H9 (cell line): ENCODE measurements at regions not wholly inside any gene's neighbourhood (a gene's known extent, or its start where the extent isn't known, plus 50 kb on each side); places are given as distances from the start of the nearest gene placed in this dataset.

Experiments
- DNase-seq: peaks from one replicate; pipeline ENCODE4 v3.0.0-alpha.2; 2017
- H2AFZ ChIP-seq: one replicate; pipeline ENCODE4 v1.6.1; 2013; ENCODE audit warnings: mild to moderate bottlenecking, low read length, control low read depth, moderate library complexity
- H2AK5ac ChIP-seq: 2 replicates; pipeline ENCODE4 v1.6.1; 2013; ENCODE audit warnings: low read length, control low read depth, mixed read lengths; ENCODE audit not compliant: insufficient read length
- H2BK120ac ChIP-seq: one replicate; pipeline ENCODE4 v1.6.1; 2013; ENCODE audit warnings: low read depth, mild to moderate bottlenecking, low read length, control low read depth, inconsistent platforms; ENCODE audit not compliant: poor library complexity, severe bottlenecking
- H2BK12ac ChIP-seq: 2 replicates; pipeline ENCODE4 v1.6.1; 2013; ENCODE audit warnings: low read length, control low read depth, mixed read lengths, low read depth; ENCODE audit not compliant: insufficient read length
- H2BK15ac ChIP-seq: 2 replicates; pipeline ENCODE4 v1.6.1; 2013; ENCODE audit warnings: low read depth, low read length, control low read depth
- H2BK20ac ChIP-seq: one replicate; pipeline ENCODE4 v1.6.1; 2013; ENCODE audit warnings: low read depth, mild to moderate bottlenecking, low read length, control low read depth, inconsistent platforms; ENCODE audit not compliant: poor library complexity, severe bottlenecking
- H2BK5ac ChIP-seq: 2 replicates; pipeline ENCODE4 v1.6.1; 2013; ENCODE audit warnings: low read length, control low read depth, mixed read lengths; ENCODE audit not compliant: insufficient read length
- H3K14ac ChIP-seq: 2 replicates; pipeline ENCODE4 v1.6.1; 2013; ENCODE audit warnings: low read length, control low read depth; ENCODE audit not compliant: insufficient read depth
- H3K18ac ChIP-seq: 2 replicates; pipeline ENCODE4 v1.6.1; 2013; ENCODE audit warnings: low read depth, mild to moderate bottlenecking, mixed read lengths, low read length, control low read depth; ENCODE audit not compliant: insufficient read length
- H3K23ac ChIP-seq: 2 replicates; pipeline ENCODE4 v1.6.1; 2013; ENCODE audit warnings: low read length, control low read depth, mixed read lengths, low read depth; ENCODE audit not compliant: insufficient read length
- H3K23me2 ChIP-seq: 2 replicates; pipeline ENCODE4 v1.6.1; 2013; ENCODE audit warnings: low read depth, mild to moderate bottlenecking, mixed read lengths, low read length, control low read depth; ENCODE audit not compliant: insufficient read length, poor library complexity, severe bottlenecking
- H3K27ac ChIP-seq: 2 replicates; pipeline ENCODE4 v1.5.1; 2013; ENCODE audit warnings: low read length, control low read depth, mixed read lengths, low read depth; ENCODE audit not compliant: insufficient read length
- H3K27me3 ChIP-seq: 2 replicates; pipeline ENCODE4 v1.6.1; 2013; ENCODE audit warnings: low read length, control low read depth, inconsistent platforms; ENCODE audit not compliant: insufficient read depth
- H3K4ac ChIP-seq: 2 replicates; pipeline ENCODE4 v1.6.1; 2013; ENCODE audit warnings: low read depth, mild to moderate bottlenecking, control low read depth, inconsistent platforms, low read length, moderate library complexity
- H3K4me1 ChIP-seq: 2 replicates; pipeline ENCODE4 v1.6.1; 2013; ENCODE audit warnings: low read length, control low read depth, inconsistent platforms; ENCODE audit not compliant: insufficient read depth
- H3K4me2 ChIP-seq: 2 replicates; pipeline ENCODE4 v1.6.1; 2013; ENCODE audit warnings: low read length, control low read depth, mixed read lengths; ENCODE audit not compliant: insufficient read length, insufficient read depth
- H3K56ac ChIP-seq: 2 replicates; pipeline ENCODE4 v1.6.1; 2013; ENCODE audit warnings: low read depth, mild to moderate bottlenecking, mixed read lengths, low read length, control low read depth; ENCODE audit not compliant: insufficient read length
- H3K79me1 ChIP-seq: 2 replicates; pipeline ENCODE4 v1.6.1; 2013; ENCODE audit warnings: low read depth, mild to moderate bottlenecking, moderate library complexity, low read length, control low read depth, inconsistent platforms; ENCODE audit not compliant: insufficient read depth, poor library complexity, severe bottlenecking
- H3K79me2 ChIP-seq: 2 replicates; pipeline ENCODE4 v1.6.1; 2013; ENCODE audit warnings: low read length, control low read depth, inconsistent platforms; ENCODE audit not compliant: insufficient read depth
- H3K9ac ChIP-seq: 2 replicates; pipeline ENCODE4 v1.6.1; 2013; ENCODE audit warnings: low read length, control low read depth, mixed read lengths; ENCODE audit not compliant: insufficient read length; ENCODE audit errors: extremely low read depth
- H3K9me3 ChIP-seq: one replicate; pipeline ENCODE4 v1.6.1; 2013; ENCODE audit warnings: low read depth, low read length, inconsistent platforms; ENCODE audit not compliant: control insufficient read depth
- H3T11ph ChIP-seq: one replicate; pipeline ENCODE4 v1.6.1; 2013; ENCODE audit warnings: mild to moderate bottlenecking, low read length, control low read depth, inconsistent platforms
- H4K20me1 ChIP-seq: one replicate; pipeline ENCODE4 v1.6.1; 2013; ENCODE audit not compliant: control insufficient read depth, insufficient read length, insufficient read depth
- H4K5ac ChIP-seq: 2 replicates; pipeline ENCODE4 v1.6.1; 2013; ENCODE audit warnings: low read depth, mild to moderate bottlenecking, mixed read lengths, low read length, control low read depth; ENCODE audit not compliant: insufficient read length
- H4K8ac ChIP-seq: replicated peaks from 2 replicates; pipeline ENCODE4 v1.6.1; 2013; ENCODE audit warnings: low read length, control low read depth, mixed read lengths, low read depth; ENCODE audit not compliant: insufficient read length
- H4K91ac ChIP-seq: 2 replicates; pipeline ENCODE4 v1.6.1; 2013; ENCODE audit warnings: low read depth, mild to moderate bottlenecking, moderate library complexity, mixed read lengths, low read length, control low read depth; ENCODE audit not compliant: insufficient read length
- H3K27ac Mint-ChIP-seq, 3 experiments: 2 replicates in 2 of 3; 3 replicates in 1 of 3; pipeline ENCODE4 v1.8.0; 2020 to 2021; ENCODE audit warnings: mixed read lengths in 3 of 3, mild to moderate bottlenecking in 1 of 3, moderate library complexity in 1 of 3
- H3K27me3 Mint-ChIP-seq: 2 replicates; pipeline ENCODE4 v1.8.0; 2021; ENCODE audit warnings: low read depth, mild to moderate bottlenecking, moderate library complexity, mixed read lengths
- H3K36me3 Mint-ChIP-seq, 3 experiments: 2 replicates in 2 of 3; 3 replicates in 1 of 3; pipeline ENCODE4 v1.8.0; 2020 to 2021; ENCODE audit warnings: low read depth in 3 of 3, mixed read lengths in 3 of 3; ENCODE audit not compliant: insufficient read depth in 1 of 3
- H3K4me1 Mint-ChIP-seq, 2 experiments: 2 replicates each; pipeline ENCODE4 v1.8.0; 2020; ENCODE audit warnings: mixed read lengths in 2 of 2
- H3K4me3 Mint-ChIP-seq, 2 experiments: 2 replicates in 1 of 2; 3 replicates in 1 of 2; pipeline ENCODE4 v1.8.0; 2020 to 2021; ENCODE audit warnings: mild to moderate bottlenecking in 2 of 2, mixed read lengths in 2 of 2, moderate library complexity in 1 of 2
- H3K9me3 Mint-ChIP-seq, 2 experiments: 2 replicates in 1 of 2; 3 replicates in 1 of 2; pipeline ENCODE4 v1.8.0; 2020; ENCODE audit warnings: mild to moderate bottlenecking in 2 of 2, mixed read lengths in 2 of 2, moderate library complexity in 1 of 2
- CTCF ChIP-seq: fragments of 200-600 bp; sonication (generic); conservative IDR thresholded peaks from 3 replicates; pipeline ENCODE4 v1.8.0; 2021; ENCODE audit warnings: antibody characterized with exemption, mild to moderate bottlenecking
- WGBS: extraction: QIAGEN DNeasy Blood & Tissue Kit; methylation state at CpG from one replicate; pipeline ENCODE4 v1.1.7; 2013; ENCODE audit warnings: missing lambda C conversion rate, low lambda C conversion rate, mixed read lengths; ENCODE audit not compliant: insufficient read length; ENCODE audit errors: extremely low coverage; 5-methylcytosine and 5-hydroxymethylcytosine counted together

GRCh38 chr12:61687407-61687806 is 572.8 kb upstream of the USP15 start:
- no peak overlapping the region for H3K27ac Mint-ChIP-seq
- H3K23ac ChIP-seq, result no peak overlapping the region
- no peak overlapping the region for H3K4me3 Mint-ChIP-seq
- H3K79me2 ChIP-seq, result no peaks in the 10 kb centered on the region
- H2BK12ac ChIP-seq, result no peak overlapping the region
- TF ChIP-seq CTCF, result no peak
- no peaks in the 10 kb centered on the region for H3K23me2 ChIP-seq
- no peak overlapping the region for H3T11ph ChIP-seq
- no peaks in the 10 kb centered on the region for H3K4me1 Mint-ChIP-seq
- no peak overlapping the region for H4K91ac ChIP-seq
- no peak overlapping the region for H3K4me2 ChIP-seq
- peaks cover 3 to 5% of the 10 kb centered on the region in 2 experiments; a peak in 4 of 5 replicates for H3K9me3 Mint-ChIP-seq
- WGBS, result no CpG with 5 or more reads among the region's 5 CpGs
- H2BK5ac ChIP-seq, result no peak overlapping the region
- H4K5ac ChIP-seq, result no peak overlapping the region
- no peaks in the 10 kb centered on the region for H3K9me3 ChIP-seq
- no peaks in the 10 kb centered on the region for H3K27me3 Mint-ChIP-seq
- H3K79me1 ChIP-seq, result no peaks in the 10 kb centered on the region
- no peaks in the 10 kb centered on the region for H3K27me3 ChIP-seq
- no peak overlapping the region for H2BK15ac ChIP-seq
- H3K56ac ChIP-seq, result no peak overlapping the region
- H2AK5ac ChIP-seq, result no peak overlapping the region
- H2BK20ac ChIP-seq, result no peak overlapping the region
- no peak for DNase-seq
- H2AFZ ChIP-seq, result no peak overlapping the region
- no peak overlapping the region for H3K27ac ChIP-seq
- H4K20me1 ChIP-seq, result no peaks in the 10 kb centered on the region
- peaks cover 2 to 5% (median 2%) of the 10 kb centered on the region in 3 experiments; a peak in 4 of 7 replicates for H3K36me3 Mint-ChIP-seq
- H4K8ac ChIP-seq, result no peak overlapping the region
- no peak overlapping the region for H3K14ac ChIP-seq
- H3K4ac ChIP-seq, result no peak overlapping the region
- H3K4me1 ChIP-seq, result no peaks in the 10 kb centered on the region
- no peak overlapping the region for H2BK120ac ChIP-seq
- H3K9ac ChIP-seq, result no peak overlapping the region
- no peak overlapping the region for H3K18ac ChIP-seq
